Testis (tissue), 2 donors: ENCODE measurements at regions not wholly inside any gene's neighbourhood (a gene's known extent, or its start where the extent isn't known, plus 50 kb on each side); places are given as distances from the start of the nearest gene placed in this dataset.

Experiments
- DNase-seq: peaks from one replicate; pipeline ENCODE4 v3.0.0-alpha.2; 2019
- H3K27ac ChIP-seq, 2 donors: fragments of 200-600 bp; sonication (generic); one replicate each; pipeline ENCODE4 v1.5.1; 2019
- H3K27me3 ChIP-seq: fragments of 200-600 bp; sonication (generic); one replicate; pipeline ENCODE4 v1.5.1; 2019
- H3K36me3 ChIP-seq: fragments of 200-600 bp; sonication (generic); one replicate; pipeline ENCODE4 v1.5.1; 2017; ENCODE audit warnings: low read depth; ENCODE audit errors: missing control alignments
- H3K4me1 ChIP-seq: fragments of 200-600 bp; sonication (generic); one replicate; pipeline ENCODE4 v1.5.1; 2019
- H3K4me3 ChIP-seq, 2 donors: fragments of 200-600 bp; sonication (generic); one replicate each; pipeline ENCODE4 v1.5.1; 2017 to 2019
- H3K9me3 ChIP-seq: fragments of 200-600 bp; sonication (generic); one replicate; pipeline ENCODE4 v1.5.1; 2017
- POLR2A ChIP-seq: fragments of 450-650 bp; IDR thresholded peaks from one replicate; pipeline ENCODE4 v1.6.1; 2017; ENCODE audit warnings: antibody characterized with exemption, mild to moderate bottlenecking, moderate library complexity
- WGBS, 2 donors: methylation state at CpG; one replicate each; pipeline ENCODE4 v1.1.5; 2018; 5-methylcytosine and 5-hydroxymethylcytosine counted together
- intact Hi-C: fragments of 100-400 bp; cut with DNase I; formaldehyde crosslinking; loops from one replicate; pipeline ENCODE4 v1.15.1; 2023; ENCODE audit warnings: low total_unique reads
- TF ChIP-seq, protein P1 (sequence below), 3 experiments: fragments of 450-650 bp in 2 of 3; fragments of 200-600 bp in 1 of 3; sonication (generic) in 1 of 3; IDR thresholded peaks; one replicate each; pipeline ENCODE4 v1.5.1; 2016 to 2019; ENCODE audit warnings: antibody characterized with exemption in 3 of 3, mild to moderate bottlenecking in 2 of 3, moderate library complexity in 1 of 3

DNA sequence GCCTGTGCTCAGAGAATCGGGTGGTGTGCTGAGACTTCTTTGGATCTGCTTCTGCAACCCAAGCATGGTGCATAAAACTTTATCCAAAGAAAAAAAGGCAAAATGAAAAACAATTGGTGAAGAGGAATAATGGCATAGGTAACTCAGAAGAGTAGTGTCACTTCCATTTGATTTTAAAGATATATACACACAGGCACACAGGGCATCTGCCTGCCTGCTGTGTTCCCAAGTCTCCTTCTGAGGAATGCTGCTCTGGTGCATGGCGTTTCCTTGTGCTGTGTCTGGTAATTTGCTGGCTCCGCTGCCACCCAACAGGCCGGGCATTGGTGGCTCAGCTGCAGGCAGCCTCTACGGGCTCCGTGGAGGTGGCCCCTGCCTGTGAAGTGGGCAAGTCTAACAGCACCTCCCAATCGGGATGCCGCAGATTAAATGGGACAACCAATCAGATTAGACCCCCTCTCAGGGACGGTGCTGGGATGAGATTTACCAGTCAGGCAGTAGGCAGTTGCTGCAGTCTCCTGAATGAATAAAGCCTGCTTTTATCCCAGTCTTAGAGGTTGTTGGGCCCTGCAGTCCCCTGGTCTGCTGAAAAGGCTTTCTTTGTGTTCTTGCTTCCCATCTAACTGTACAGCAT, 253.7 kb upstream of the RASGRP1 start:
- TF ChIP-seq, protein P1, sequence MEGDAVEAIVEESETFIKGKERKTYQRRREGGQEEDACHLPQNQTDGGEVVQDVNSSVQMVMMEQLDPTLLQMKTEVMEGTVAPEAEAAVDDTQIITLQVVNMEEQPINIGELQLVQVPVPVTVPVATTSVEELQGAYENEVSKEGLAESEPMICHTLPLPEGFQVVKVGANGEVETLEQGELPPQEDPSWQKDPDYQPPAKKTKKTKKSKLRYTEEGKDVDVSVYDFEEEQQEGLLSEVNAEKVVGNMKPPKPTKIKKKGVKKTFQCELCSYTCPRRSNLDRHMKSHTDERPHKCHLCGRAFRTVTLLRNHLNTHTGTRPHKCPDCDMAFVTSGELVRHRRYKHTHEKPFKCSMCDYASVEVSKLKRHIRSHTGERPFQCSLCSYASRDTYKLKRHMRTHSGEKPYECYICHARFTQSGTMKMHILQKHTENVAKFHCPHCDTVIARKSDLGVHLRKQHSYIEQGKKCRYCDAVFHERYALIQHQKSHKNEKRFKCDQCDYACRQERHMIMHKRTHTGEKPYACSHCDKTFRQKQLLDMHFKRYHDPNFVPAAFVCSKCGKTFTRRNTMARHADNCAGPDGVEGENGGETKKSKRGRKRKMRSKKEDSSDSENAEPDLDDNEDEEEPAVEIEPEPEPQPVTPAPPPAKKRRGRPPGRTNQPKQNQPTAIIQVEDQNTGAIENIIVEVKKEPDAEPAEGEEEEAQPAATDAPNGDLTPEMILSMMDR (IDR thresholded peaks at IDR 0.05) = no peak
- no peak for TF ChIP-seq POLR2A
- WGBS, 2 donors = 62 to 65% methylated on average over 6 to 9 of the region's 9 CpGs
- Histone ChIP-seq H3K36me3 (no peaks in the 10 kb centered on the region), H3K27ac (no peak overlapping the region), H3K9me3 (no peaks in the 10 kb centered on the region), H3K27me3 (no peaks in the 10 kb centered on the region), H3K4me3 (no peak overlapping the region), H3K4me1 (peaks cover 3% of the 10 kb centered on the region)
- no peak for DNase-seq
- intact Hi-C loops = no loop called here

DNA sequence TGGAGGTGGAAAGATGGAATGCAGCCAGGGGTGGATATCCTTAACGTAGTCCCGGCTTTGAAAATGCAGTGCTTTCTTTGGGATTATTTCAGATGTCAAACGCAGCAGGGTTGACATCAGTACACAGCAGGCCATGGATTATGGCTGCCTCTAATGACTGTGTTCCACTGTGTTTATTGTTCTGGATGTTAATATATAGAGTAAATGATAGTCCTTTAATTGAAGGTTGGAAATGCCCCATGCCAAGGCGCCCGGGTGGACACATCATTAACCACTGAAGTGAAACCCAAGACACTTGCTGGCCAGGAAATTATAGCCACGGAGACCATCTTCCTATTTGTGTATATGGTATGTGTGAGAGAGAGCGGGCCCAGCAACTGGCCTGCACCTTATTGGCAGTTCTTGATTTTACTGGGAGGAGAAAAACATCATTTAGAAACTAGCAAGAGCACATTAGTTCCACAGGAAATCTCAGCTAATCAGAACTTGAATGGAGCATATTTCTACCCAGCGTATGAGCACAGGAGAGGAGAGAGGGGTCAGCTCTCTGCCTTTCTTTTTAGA, 254.9 kb upstream of the RASGRP1 start:
- peaks cover 3% of the 10 kb centered on the region for H3K4me1 ChIP-seq
- H3K36me3 ChIP-seq = no peaks in the 10 kb centered on the region
- intact Hi-C loops = no loop called here
- TF ChIP-seq POLR2A = no peak
- TF ChIP-seq, protein P1 (IDR thresholded peaks at IDR 0.05) = no peak
- DNase-seq = no peak
- H3K27ac ChIP-seq = no peak overlapping the region
- no peaks in the 10 kb centered on the region for H3K27me3 ChIP-seq
- H3K4me3 ChIP-seq = no peak overlapping the region
- no peaks in the 10 kb centered on the region for H3K9me3 ChIP-seq
- 80 to 85% methylated on average over 8 of the region's 8 CpGs for WGBS, 2 donors

DNA sequence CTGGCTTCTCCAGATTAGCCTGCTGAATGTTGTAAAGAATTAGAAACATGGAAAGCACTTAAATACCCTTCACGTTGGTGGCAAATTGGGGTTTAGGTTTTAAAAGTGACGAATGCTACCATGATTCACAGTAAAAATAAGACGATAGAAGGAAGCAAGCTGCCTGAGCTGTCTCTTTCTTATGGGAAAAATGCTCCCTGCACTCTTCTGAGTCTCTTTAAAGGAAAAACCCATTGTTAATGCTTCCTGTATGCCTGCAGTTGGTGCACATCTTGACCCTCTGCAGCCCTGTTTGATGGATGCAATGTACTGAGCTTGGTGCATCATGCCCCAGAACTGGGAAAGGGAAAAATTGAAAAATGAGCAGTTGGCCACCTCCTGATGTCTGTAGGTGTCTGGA, 258.6 kb upstream of the RASGRP1 start:
- WGBS, 2 donors = 93 to 94% methylated on average over 3 of the region's 3 CpGs
- Histone ChIP-seq H3K36me3 (no peaks in the 10 kb centered on the region), H3K4me3 (no peak overlapping the region), H3K9me3 (no peaks in the 10 kb centered on the region), H3K27ac (no peak overlapping the region), H3K27me3 (no peaks in the 10 kb centered on the region), H3K4me1 (no peaks in the 10 kb centered on the region)
- intact Hi-C loops = no loop called here
- TF ChIP-seq, protein P1 (IDR thresholded peaks at IDR 0.05) = no peak
- TF ChIP-seq POLR2A = no peak
- DNase-seq = no peak

DNA sequence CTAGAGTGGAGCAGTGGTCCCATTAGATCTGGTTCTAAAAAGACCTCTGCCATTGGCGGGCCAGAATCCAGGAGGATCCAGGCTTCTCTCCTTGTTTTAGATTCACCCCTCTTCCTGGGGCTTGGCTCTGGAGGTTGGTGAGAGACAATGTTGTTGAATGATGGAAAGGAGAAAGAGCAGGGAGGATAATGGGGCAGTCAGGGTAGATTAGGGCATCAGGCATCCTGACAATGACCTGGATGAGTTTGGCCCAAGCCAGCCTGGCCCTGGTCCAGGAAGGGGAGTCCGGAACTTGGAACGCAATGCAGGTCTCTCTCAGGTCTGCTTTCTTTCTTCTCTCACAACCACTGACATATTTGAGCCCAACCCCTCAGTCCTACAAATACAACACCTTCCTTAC, 260.1 kb upstream of the RASGRP1 start:
- Histone ChIP-seq H3K9me3 (no peaks in the 10 kb centered on the region), H3K4me3 (no peak overlapping the region), H3K36me3 (no peaks in the 10 kb centered on the region), H3K4me1 (no peaks in the 10 kb centered on the region), H3K27ac (no peak overlapping the region), H3K27me3 (no peaks in the 10 kb centered on the region)
- no peak for DNase-seq
- intact Hi-C loops = no loop called here
- 92 to 95% methylated on average over 3 of the region's 3 CpGs for WGBS, 2 donors
- TF ChIP-seq, protein P1 (IDR thresholded peaks at IDR 0.05) = no peak
- no peak for TF ChIP-seq POLR2A

DNA sequence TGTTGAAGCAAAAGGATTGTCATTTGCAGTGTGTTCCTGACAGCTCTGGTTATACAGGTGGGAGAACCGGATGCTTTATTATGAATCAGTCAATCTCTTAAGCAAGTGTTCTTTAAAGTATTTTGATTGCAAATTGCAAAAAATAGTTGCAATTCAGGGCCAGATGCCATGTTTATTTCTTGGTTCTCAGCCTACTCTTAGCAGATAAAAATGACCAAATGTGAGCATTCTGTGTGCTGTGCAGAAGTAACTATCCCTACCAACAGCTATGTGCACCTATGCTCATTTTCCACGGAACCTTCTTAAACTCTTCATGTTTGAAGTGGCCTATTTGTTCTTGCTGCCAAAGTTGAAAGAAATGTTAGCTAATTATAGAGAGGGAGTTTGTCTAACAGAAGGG, 262.3 kb upstream of the RASGRP1 start:
- Histone ChIP-seq H3K27me3 (no peaks in the 10 kb centered on the region), H3K36me3 (no peaks in the 10 kb centered on the region), H3K27ac (no peak overlapping the region), H3K9me3 (no peaks in the 10 kb centered on the region), H3K4me3 (no peak overlapping the region), H3K4me1 (no peaks in the 10 kb centered on the region)
- no peak for TF ChIP-seq POLR2A
- TF ChIP-seq, protein P1 (IDR thresholded peaks at IDR 0.05) = no peak
- DNase-seq = no peak
- intact Hi-C loops = no loop called here
- WGBS, 2 donors = 63 to 64% methylated on average over 2 of the region's 2 CpGs
